Endothelial cell of umbilical vein (primary cell): ENCODE measurements at regions not wholly inside any gene's neighbourhood (a gene's known extent, or its start where the extent isn't known, plus 50 kb on each side); places are given as distances from the start of the nearest gene placed in this dataset.

Experiments
- CTCF ChIP-seq, 2 donors: IDR thresholded peaks; 1 replicate in 1 of 2; 2 replicates in 1 of 2; pipeline ENCODE4 v1.5.1; 2011; ENCODE audit warnings: low read length in 2 of 2, mild to moderate bottlenecking in 2 of 2, moderate library complexity in 2 of 2, control low read depth in 1 of 2, inconsistent platforms in 1 of 2, low read depth in 1 of 2; ENCODE audit not compliant: insufficient read depth in 1 of 2; ENCODE audit errors: extremely low read depth in 1 of 2
- EZH2 ChIP-seq: IDR thresholded peaks from 2 replicates; pipeline ENCODE4 v1.6.1; 2012; ENCODE audit warnings: borderline replicate concordance, low read depth, mild to moderate bottlenecking, moderate library complexity, low read length, inconsistent platforms; ENCODE audit not compliant: severe bottlenecking
- FOS ChIP-seq: IDR thresholded peaks from 2 replicates; pipeline ENCODE4 v1.6.1; 2011; ENCODE audit warnings: mild to moderate bottlenecking, low read length, moderate library complexity, borderline replicate concordance; ENCODE audit not compliant: insufficient read depth
- JUN ChIP-seq: IDR thresholded peaks from 2 replicates; pipeline ENCODE4 v1.6.1; 2011; ENCODE audit warnings: borderline replicate concordance, low read depth; ENCODE audit not compliant: insufficient read length, insufficient read depth
- POLR2A ChIP-seq: IDR thresholded peaks from 2 replicates; pipeline ENCODE4 v1.6.1; 2012; ENCODE audit warnings: low read depth, mild to moderate bottlenecking, control low read depth, low read length

- TF ChIP-seq CTCF (IDR thresholded peaks at IDR 0.05; ENCODE audit: extremely low read depth in 1 of 2, insufficient read depth in 1 of 2, low read depth in 1 of 2, low read length in 2 of 2), result no peak
- no peak for TF ChIP-seq FOS
- TF ChIP-seq EZH2, result no peak
- no peak for TF ChIP-seq POLR2A
- TF ChIP-seq JUN, result no peak
Observed at GRCh38 chr18:53698907-53699306, 525.6 kb downstream of the MBD2 start.
